ENCODE measurements at regions not wholly inside any gene's neighbourhood (a gene's known extent, or its start where the extent isn't known, plus 50 kb on each side); places are given as distances from the start of the nearest gene placed in this dataset.

DNA sequence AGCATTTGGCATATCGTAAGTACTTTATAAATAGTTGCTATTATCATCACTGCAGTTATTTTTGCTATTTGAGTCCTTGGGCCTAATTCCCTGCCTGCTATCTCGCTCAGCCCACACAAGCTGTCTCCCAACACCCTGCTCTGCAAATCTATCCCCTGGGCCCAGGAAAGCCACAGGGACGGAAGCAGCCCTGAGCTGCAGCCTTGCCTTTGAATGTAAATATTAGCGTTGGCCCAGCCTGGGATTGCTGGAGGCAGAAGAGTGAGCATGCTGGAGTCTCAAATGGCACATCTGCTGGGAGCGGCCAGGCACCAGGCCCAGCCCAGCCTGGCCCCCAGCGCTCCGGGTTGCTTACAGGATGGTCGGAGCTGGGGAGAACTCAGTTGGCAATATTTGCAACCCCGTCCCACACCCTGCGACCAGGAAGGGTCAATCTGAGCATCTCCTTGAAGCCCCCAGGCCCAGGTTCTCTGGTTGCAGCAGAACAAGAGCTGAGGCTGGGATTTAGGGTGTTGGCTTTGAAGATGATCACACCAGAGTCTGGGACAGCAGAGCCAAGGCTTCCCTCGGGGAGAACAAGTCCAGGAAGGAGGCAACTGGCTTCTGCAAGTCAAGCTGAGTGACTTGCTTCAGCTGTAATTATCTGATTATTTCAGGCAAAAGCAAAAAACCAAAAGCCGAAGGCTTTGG is 529.6 kb downstream of the SHQ1 start:
- TF ChIP-seq, protein P1, sequence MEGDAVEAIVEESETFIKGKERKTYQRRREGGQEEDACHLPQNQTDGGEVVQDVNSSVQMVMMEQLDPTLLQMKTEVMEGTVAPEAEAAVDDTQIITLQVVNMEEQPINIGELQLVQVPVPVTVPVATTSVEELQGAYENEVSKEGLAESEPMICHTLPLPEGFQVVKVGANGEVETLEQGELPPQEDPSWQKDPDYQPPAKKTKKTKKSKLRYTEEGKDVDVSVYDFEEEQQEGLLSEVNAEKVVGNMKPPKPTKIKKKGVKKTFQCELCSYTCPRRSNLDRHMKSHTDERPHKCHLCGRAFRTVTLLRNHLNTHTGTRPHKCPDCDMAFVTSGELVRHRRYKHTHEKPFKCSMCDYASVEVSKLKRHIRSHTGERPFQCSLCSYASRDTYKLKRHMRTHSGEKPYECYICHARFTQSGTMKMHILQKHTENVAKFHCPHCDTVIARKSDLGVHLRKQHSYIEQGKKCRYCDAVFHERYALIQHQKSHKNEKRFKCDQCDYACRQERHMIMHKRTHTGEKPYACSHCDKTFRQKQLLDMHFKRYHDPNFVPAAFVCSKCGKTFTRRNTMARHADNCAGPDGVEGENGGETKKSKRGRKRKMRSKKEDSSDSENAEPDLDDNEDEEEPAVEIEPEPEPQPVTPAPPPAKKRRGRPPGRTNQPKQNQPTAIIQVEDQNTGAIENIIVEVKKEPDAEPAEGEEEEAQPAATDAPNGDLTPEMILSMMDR (IDR thresholded peaks at IDR 0.05; ENCODE audit: low read depth, low read length) = no peak
- TF ChIP-seq POLR2A (IDR thresholded peaks at IDR 0.05; ENCODE audit: extremely low read depth, insufficient read length) = no peak
- TF ChIP-seq, protein P2, sequence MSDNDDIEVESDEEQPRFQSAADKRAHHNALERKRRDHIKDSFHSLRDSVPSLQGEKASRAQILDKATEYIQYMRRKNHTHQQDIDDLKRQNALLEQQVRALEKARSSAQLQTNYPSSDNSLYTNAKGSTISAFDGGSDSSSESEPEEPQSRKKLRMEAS (IDR thresholded peaks at IDR 0.05; ENCODE audit: low read depth, low read length) = no peak
- no peak for TF ChIP-seq MYC (IDR thresholded peaks at IDR 0.05; ENCODE audit: low read depth, low read length)
- no peak overlapping the region for H3K4me3 ChIP-seq (ENCODE audit: low read depth, low read length)
- no peak for DNase-seq (ENCODE audit: low read depth)

DNA sequence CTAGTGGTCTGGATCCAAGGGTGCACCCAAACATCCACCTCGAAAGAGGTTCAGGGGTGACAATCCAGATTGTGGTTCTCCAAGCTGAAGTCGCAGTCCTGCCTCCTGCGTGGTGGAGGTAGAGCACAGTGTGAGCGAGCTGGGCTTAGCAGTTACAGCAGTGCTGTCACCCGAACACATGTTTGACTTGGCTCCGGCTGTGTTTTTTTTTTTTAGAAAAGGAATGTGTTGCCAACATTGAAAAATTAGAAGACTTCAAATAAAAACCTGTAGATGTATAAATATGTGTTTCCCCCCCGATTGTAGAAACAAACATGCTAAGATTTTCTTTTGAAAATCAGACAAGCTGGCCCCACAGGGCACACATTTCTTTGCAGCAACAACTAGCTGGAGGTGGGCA is 530.8 kb downstream of the SHQ1 start:
- no peak for DNase-seq (ENCODE audit: low read depth)
- H3K4me3 ChIP-seq (ENCODE audit: low read depth, low read length) = no peak overlapping the region
- TF ChIP-seq, protein P1 (IDR thresholded peaks at IDR 0.05; ENCODE audit: low read depth, low read length) = no peak
- TF ChIP-seq POLR2A (IDR thresholded peaks at IDR 0.05; ENCODE audit: extremely low read depth, insufficient read length) (no peak), MYC (IDR thresholded peaks at IDR 0.05; ENCODE audit: low read depth, low read length) (no peak)

- TF ChIP-seq MYC (IDR thresholded peaks at IDR 0.05; ENCODE audit: low read depth, low read length) (no peak), POLR2A (IDR thresholded peaks at IDR 0.05; ENCODE audit: extremely low read depth, insufficient read length) (no peak)
- TF ChIP-seq, protein P2 (IDR thresholded peaks at IDR 0.05; ENCODE audit: low read depth, low read length) = no peak
- TF ChIP-seq, protein P1 (IDR thresholded peaks at IDR 0.05; ENCODE audit: low read depth, low read length) = no peak
- no peak for DNase-seq (ENCODE audit: low read depth)
- no peak overlapping the region for H3K4me3 ChIP-seq (ENCODE audit: low read depth, low read length)
Observed at GRCh38 chr3:72316501-72317279, 531.6 kb downstream of the SHQ1 start.

DNA sequence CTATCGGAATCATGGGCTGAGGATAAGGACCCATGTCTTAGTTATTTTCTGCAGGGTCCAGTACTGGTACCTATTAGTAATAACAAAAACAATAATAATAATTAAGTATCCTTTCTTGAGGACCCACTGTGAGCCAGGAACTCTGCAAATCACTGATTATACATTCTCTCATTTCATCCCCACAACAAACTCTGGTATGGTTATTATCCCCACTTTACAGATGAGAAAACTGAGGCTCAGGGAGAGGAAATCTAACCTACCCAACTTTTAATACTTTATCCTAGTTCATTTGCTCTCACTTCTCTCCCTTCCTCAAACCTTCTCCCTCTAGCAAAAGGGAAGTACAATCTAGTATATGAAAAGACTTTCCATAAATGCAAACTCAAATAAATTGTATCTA is 528.4 kb upstream of the PROK2 start:
- no peak overlapping the region for H3K4me3 ChIP-seq (ENCODE audit: low read depth, low read length)
- TF ChIP-seq, protein P1 (IDR thresholded peaks at IDR 0.05; ENCODE audit: low read depth, low read length) = no peak
- no peak for TF ChIP-seq MYC (IDR thresholded peaks at IDR 0.05; ENCODE audit: low read depth, low read length)
- TF ChIP-seq, protein P2 (IDR thresholded peaks at IDR 0.05; ENCODE audit: low read depth, low read length) = no peak
- TF ChIP-seq POLR2A (IDR thresholded peaks at IDR 0.05; ENCODE audit: extremely low read depth, insufficient read length) = no peak
- no peak for DNase-seq (ENCODE audit: low read depth)

GRCh38 chr3:72312339-72312738 is 527.4 kb upstream of the PROK2 start:
- no peak overlapping the region for H3K4me3 ChIP-seq (ENCODE audit: low read depth, low read length)
- TF ChIP-seq, protein P2 (IDR thresholded peaks at IDR 0.05; ENCODE audit: low read depth, low read length) = no peak
- no peak for TF ChIP-seq MYC (IDR thresholded peaks at IDR 0.05; ENCODE audit: low read depth, low read length)
- TF ChIP-seq POLR2A (IDR thresholded peaks at IDR 0.05; ENCODE audit: extremely low read depth, insufficient read length) = no peak
- TF ChIP-seq, protein P1 (IDR thresholded peaks at IDR 0.05; ENCODE audit: low read depth, low read length) = no peak
- DNase-seq (ENCODE audit: low read depth) = peak; percentile 43
